ENCODE measurements at regions not wholly inside any gene's neighbourhood (a gene's known extent, or its start where the extent isn't known, plus 50 kb on each side); places are given as distances from the start of the nearest gene placed in this dataset.
"Not testable (repeated sequence)": the region's sequence is repeated elsewhere in the genome, so short reads cannot be mapped to it uniquely, and the experiment has no call there.

- DNase-seq = peak in 1 of 2 donors; percentile 25
Observed at GRCh38 chr14:56422703-56423213, 156.8 kb upstream of the TMEM260 start.

GRCh38 chr14:56423544-56423943 is 156.1 kb upstream of the TMEM260 start:
- no peak for DNase-seq

- no peak for DNase-seq
Observed at GRCh38 chr14:56431013-56431412, 148.6 kb upstream of the TMEM260 start.

GRCh38 chr14:56449670-56450213 is 129.9 kb upstream of the TMEM260 start:
- no peak for DNase-seq

DNA sequence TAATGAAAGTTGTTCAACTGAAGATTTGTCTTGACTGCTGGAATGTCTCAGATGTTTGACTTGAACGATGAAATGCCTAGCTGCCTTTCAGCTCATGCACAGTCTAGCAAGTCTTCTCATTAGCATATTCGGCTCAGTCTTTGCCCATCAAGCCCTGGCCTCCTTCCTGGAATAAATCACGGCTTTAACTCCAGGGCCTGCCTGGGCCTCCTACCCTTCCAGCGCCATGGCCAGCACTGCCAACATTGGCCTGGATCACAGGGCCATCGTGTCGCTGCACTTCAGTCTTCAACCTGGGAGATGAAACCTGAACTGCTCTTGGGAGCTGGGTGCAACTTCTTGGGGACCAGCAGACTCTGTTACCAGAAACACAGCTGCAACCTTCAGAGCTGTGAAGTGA is 126.7 kb upstream of the TMEM260 start:
- DNase-seq = no peak

GRCh38 chr14:56454680-56455079 is 124.9 kb upstream of the TMEM260 start:
- DNase-seq = not testable (repeated sequence)

DNA sequence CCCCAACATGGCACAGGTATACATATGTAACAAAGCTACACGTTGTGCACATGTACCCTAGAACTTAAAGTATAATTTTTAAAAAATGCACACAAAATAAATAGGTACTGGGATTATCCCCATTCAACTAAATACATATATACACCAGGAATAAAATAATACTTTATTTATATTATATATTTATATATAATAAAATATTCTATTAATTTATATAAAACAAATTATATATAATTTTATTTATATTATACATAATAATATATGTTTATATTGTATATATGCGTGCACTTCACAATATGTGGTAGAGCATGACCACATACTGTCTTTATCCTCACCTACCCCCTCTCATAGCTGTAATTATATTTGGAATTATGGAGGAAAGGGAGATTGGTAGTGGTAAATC is 119.1 kb upstream of the TMEM260 start:
- no peak for DNase-seq

DNA sequence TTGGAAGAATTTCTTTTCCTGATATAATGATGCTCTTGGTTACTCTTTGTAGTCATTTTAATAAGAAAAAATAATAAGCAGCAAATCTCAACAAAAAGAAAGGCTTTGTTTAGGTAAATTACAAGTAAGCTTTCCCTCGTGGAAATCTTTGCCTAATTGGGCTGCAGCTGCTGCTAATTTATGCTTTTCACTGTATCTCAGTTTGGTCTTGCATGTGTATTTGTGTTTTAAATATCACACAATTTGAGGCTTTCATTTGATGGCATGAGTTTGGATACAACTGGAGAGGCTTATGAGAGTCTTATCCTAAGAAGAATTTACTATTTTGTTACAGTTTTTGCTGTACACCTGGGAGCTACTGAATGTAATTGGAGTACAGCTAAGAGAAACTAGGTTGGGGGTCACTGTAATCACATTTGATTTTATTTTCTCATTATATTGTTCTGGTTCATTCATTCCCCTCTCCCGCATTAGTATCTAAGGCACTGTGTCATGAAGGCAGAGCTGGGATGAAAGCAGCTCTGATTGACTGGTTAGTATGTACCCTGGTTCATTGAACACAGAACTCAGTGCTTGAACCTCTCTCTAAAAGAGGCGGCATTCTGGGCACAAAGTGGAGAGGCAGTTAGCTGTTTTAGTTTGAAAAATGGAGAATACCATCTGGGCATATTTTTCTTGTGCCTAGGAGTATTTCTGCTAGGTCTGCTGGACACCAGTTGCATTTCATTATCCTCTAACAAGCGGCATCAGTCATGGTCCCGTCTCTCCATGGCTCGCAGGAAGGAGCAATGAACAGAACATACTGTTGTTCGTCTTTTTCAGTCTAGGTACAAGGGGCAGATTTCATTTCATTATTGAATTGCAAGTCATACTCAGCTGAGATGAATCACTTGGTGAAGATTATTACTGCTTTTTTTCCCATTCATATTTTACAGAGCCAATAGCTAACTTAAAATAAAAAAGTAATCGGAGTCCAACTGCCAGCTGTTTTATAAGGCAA is 118.0 kb upstream of the TMEM260 start:
- no peak for DNase-seq

DNA sequence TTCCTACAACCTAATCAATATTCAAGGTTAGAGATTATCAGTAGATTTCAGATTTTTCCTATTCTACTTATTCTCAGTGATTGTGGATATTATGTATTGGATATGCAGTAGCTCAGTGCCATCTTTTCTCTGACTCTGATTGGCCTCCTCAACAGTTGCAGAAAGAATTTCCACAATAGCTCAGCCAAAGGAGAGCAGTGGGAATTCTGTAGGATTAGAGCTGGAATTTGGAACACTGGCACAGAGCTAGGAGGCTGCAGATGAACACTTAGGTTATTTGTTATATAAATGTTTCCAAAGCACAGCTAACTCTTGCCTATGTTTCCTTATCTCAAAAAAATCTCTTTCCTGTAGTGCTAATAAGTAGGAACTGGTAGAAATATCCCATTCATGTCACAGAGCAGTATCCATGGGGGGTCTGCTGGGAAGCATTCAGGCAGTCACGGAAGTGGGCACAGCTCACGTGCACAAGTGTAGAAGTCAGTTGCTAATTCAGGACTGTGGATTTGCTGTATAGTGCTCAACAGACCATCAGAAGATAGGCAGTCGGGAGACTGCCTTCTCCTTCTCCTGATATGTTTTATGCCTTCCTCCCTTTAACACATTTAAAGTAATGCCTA is 116.2 kb upstream of the TMEM260 start:
- DNase-seq = no peak

DNA sequence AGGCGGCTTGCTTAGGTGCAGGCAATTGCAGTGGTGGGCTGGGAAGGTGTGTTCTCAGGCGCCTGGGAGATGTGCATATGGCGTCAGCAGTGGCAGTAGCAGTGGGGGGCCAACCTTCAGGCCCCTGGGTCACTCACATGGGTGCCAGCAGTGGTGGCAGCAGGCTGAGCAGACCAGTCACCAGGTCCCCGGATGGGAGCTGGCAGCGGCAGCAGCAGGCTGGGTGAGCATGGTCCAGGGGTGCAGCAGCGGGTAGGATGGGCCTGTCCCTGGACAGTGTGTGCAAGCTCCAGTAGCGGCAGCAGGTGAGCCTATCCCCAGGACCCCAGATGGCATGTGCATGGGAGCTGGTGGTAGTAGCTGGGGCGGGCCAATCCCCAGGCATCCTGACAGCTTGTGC is 108.5 kb upstream of the TMEM260 start:
- no peak for DNase-seq

- DNase-seq = peak in 1 of 2 donors; percentile 52
Observed at GRCh38 chr14:56474419-56475022, 105.1 kb upstream of the TMEM260 start.

DNA sequence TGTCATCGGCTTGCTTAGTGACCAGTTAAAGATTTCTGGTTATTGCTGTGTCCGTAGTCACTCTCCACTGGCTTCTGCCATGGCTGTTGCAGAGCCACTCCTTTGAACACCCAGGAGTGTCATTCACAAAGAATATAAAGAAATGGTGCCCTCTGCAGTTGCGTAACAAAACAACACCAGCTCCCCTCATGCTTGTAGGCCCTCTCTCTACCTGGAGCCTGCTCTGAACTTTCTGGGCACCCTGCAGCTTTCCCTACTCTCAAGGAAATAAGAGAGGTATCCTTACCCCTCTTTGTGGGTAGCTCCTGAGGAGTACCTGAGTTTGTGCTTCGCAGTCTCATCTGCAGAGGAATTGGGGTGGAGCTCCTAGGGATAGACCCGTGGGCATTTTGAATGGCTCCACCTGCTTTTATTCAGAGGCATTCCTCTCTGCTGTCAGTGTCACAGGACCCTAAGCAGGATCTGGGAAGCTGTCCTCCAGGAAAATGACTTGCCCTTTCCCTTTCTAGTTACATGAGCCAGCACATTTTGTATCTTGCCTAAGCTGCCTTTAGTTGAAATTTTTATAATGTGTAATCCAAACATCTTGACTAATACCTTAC is 97.2 kb upstream of the TMEM260 start:
- no peak for DNase-seq

DNA sequence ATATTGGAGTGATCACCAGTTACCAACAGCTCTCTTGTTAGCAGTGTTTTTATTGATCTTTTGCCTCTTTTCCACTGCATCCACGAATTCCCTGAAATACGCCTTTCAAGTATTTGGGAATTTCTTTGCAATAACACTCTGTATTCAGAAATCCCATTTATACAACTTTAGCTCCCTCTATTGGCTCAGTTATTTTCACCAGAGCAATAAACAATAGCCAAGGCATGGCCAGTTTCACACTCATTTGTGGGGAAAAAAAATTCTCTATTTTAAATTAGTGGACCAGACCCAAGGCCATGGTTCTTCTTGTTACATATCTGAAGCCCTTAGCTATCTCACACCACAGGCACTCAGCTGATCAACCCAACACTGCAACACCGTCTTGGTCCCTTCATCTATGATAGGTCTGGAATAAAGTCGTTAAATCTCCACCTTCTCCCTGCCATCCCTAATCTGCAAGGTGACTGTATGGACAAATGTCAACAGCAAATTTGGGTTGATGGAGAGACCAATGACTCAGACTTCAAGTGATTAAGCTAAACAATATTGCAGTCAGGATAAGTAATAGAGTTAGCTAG is 92.4 kb upstream of the TMEM260 start:
- no peak for DNase-seq

GRCh38 chr14:56487761-56488160 is 91.8 kb upstream of the TMEM260 start:
- no peak for DNase-seq

DNA sequence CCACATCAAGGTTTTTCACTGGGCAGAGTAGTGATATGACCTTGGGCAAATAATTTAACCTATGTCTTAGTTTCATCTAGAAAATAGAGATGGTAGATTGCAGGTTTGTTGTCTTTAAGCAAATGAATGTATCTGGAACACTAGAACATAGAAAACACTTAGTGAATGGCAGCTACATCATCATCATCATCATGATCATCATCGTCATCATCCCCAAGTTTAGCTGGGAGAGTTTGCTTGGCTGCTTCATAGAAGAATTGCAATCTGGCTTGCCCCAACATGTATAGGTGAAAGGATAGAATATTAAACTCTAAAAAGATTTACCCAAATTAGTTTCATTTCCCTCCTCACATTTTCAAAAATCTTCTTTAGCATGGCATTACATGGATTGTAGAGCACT is 91.3 kb upstream of the TMEM260 start:
- DNase-seq = no peak

DNA sequence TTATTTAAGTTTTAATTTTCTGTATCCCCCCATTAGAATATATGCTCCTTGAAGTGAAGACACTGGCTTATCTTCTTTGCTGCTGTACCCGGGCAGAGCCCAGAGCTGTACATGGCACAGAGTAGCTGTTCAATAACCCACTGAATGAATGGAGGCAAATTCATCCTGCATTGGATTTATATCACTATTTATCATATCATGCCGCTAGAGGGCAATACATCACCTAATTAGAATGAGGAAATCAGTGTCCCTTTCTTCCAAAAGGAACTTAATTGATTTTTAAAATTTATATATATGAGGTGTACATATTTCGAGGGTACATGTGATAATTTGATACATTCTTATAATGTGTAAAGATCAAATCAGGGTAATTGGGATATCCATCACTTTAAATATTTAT is 89.2 kb upstream of the TMEM260 start:
- DNase-seq = peak in 1 of 2 donors; percentile 37

GRCh38 chr14:56491299-56492285 is 88.0 kb upstream of the TMEM260 start:
- peak; percentile 2 to 37 for DNase-seq

- no peak for DNase-seq
Observed at GRCh38 chr14:56494167-56494566, 85.4 kb upstream of the TMEM260 start.

DNA sequence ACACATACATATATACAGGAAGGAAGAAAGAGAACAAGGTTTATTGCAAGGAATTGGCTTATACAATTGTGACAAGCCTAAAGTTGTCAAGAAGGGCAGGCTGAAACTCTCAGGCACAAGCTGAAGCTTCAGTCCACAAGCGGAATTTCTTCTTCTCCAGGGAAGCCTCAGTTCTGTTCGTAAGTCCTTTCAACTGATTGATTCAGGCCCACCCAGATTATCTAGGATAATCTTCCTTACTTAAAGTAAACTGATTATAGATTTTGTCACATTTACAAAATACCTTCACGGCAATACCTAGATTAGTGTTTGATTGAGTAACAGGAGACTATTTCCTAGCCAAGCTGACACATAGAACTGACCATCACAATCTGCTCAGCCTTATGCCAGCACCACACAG is 81.5 kb upstream of the TMEM260 start:
- DNase-seq = no peak

- no peak for DNase-seq
Observed at GRCh38 chr14:56501909-56502530, 77.6 kb upstream of the TMEM260 start.

DNA sequence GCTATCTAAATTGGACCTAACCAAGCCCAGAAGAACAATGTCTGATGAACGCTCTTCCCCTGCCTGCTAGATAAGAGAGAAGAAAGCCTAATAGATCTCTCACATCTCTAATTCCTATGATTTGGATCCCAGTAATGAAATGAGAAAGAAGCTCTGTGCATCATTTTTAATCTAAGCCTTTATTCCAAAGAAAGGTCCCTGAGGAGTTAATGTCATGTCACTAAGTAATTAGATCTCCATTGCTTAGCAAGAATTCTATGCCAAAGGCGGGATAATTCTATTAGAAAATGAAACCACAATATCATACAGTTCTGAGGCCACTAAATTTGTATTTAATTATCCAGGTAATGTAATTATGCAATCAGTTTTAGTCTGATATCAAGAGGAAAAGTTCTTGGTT is 74.2 kb upstream of the TMEM260 start:
- DNase-seq = no peak
